Kidney epithelial cell (primary cell): ENCODE measurements at regions not wholly inside any gene's neighbourhood (a gene's known extent, or its start where the extent isn't known, plus 50 kb on each side); places are given as distances from the start of the nearest gene placed in this dataset.
A peak's percentile ranks its signal among the peaks of the same experiment; 100 is the strongest.

Experiments
- DNase-seq: peaks from one replicate; pipeline ENCODE4 v3.0.0-alpha.2; 2010; ENCODE audit warnings: low read depth
- H3K27me3 ChIP-seq: 2 replicates; pipeline ENCODE4 v1.6.0; 2011; ENCODE audit warnings: low read length; ENCODE audit not compliant: control insufficient read depth, insufficient read depth
- H3K36me3 ChIP-seq: 2 replicates; pipeline ENCODE4 v1.5.1; 2011; ENCODE audit warnings: low read length; ENCODE audit not compliant: control insufficient read depth, insufficient read depth
- H3K4me3 ChIP-seq: 2 replicates; pipeline ENCODE4 v1.5.1; 2011; ENCODE audit warnings: low read depth, mild to moderate bottlenecking, control low read depth, low read length
- TF ChIP-seq, protein P1 (sequence below): IDR thresholded peaks from 2 replicates; pipeline ENCODE4 v1.5.1; 2011; ENCODE audit warnings: mild to moderate bottlenecking, moderate library complexity, low read length, control low read depth, inconsistent platforms; ENCODE audit not compliant: insufficient read depth, poor library complexity, severe bottlenecking

GRCh38 chr2:193966590-193966989, 1690.4 kb upstream of the SLC39A10 start:
- no peaks in the 10 kb centered on the region for H3K27me3 ChIP-seq
- no peaks in the 10 kb centered on the region for H3K36me3 ChIP-seq
- TF ChIP-seq, protein P1, sequence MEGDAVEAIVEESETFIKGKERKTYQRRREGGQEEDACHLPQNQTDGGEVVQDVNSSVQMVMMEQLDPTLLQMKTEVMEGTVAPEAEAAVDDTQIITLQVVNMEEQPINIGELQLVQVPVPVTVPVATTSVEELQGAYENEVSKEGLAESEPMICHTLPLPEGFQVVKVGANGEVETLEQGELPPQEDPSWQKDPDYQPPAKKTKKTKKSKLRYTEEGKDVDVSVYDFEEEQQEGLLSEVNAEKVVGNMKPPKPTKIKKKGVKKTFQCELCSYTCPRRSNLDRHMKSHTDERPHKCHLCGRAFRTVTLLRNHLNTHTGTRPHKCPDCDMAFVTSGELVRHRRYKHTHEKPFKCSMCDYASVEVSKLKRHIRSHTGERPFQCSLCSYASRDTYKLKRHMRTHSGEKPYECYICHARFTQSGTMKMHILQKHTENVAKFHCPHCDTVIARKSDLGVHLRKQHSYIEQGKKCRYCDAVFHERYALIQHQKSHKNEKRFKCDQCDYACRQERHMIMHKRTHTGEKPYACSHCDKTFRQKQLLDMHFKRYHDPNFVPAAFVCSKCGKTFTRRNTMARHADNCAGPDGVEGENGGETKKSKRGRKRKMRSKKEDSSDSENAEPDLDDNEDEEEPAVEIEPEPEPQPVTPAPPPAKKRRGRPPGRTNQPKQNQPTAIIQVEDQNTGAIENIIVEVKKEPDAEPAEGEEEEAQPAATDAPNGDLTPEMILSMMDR, result no peak
- peak; percentile 71 for DNase-seq
- H3K4me3 ChIP-seq, result no peak overlapping the region

DNA sequence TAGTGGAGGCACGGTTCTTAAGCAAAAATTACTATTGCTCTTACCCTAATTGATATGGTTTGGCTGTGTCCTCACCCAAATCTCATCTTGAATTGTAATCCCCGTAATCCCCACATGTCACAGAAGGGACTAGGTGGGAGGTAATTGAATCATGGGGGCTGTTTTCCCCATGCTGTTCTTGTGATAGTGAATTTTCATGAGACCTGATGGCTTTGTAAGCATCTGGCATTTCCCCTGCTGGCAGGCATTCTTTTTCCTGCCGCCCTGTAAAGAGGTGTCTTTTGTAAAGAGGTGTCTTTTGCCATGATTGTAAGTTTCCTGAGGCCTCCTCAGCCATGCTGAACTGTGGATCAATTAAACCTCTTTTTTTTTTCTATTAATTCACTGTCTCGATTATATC, 1691.8 kb upstream of the SLC39A10 start:
- no peaks in the 10 kb centered on the region for H3K36me3 ChIP-seq
- no peak for DNase-seq
- H3K4me3 ChIP-seq, result no peak overlapping the region
- H3K27me3 ChIP-seq, result no peaks in the 10 kb centered on the region
- TF ChIP-seq, protein P1, result no peak

- TF ChIP-seq, protein P1, result peak; percentile 62
- Histone ChIP-seq H3K36me3 (no peaks in the 10 kb centered on the region), H3K27me3 (no peaks in the 10 kb centered on the region), H3K4me3 (no peak overlapping the region)
- peak; percentile 1 for DNase-seq
These were observed 1693.4 kb upstream of the SLC39A10 start for GRCh38 chr2:193963472-193964119.

GRCh38 chr2:193946806-193947205, 1710.2 kb upstream of the SLC39A10 start:
- DNase-seq, result no peak
- H3K36me3 ChIP-seq, result no peaks in the 10 kb centered on the region
- no peaks in the 10 kb centered on the region for H3K27me3 ChIP-seq
- TF ChIP-seq, protein P1, result no peak
- no peak overlapping the region for H3K4me3 ChIP-seq

- Histone ChIP-seq H3K27me3 (no peaks in the 10 kb centered on the region), H3K4me3 (no peak overlapping the region), H3K36me3 (no peaks in the 10 kb centered on the region)
- TF ChIP-seq, protein P1, result no peak
- DNase-seq, result no peak
These were observed 1713.5 kb upstream of the SLC39A10 start for GRCh38 chr2:193943406-193943960.

DNA sequence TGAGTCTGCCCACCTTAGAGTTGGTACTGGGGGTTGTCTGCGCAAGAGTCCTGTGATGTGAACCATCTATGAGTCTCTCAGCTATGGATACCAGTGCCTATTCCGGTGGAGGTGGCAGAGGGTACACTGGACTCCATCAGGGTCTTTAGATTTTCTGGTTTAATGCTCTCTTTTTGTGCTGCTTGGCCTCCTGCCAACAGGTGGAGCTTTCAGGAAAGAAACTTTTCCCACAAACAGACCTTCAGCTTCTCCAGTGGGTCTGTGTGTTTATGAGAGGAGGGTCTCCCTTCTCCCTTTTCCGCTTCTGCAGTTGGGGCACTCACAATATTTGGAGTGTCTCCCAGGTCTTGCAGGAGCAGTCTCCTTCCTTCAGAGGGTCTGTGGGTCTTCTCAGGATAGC, 1721.9 kb upstream of the SLC39A10 start:
- no peaks in the 10 kb centered on the region for H3K36me3 ChIP-seq
- DNase-seq, result no peak
- TF ChIP-seq, protein P1, result no peak
- no peaks in the 10 kb centered on the region for H3K27me3 ChIP-seq
- no peak overlapping the region for H3K4me3 ChIP-seq
